Fibroblast of skin of right biceps (primary cell): ENCODE measurements at regions not wholly inside any gene's neighbourhood (a gene's known extent, or its start where the extent isn't known, plus 50 kb on each side); places are given as distances from the start of the nearest gene placed in this dataset.
"Not testable (repeated sequence)": the region's sequence is repeated elsewhere in the genome, so short reads cannot be mapped to it uniquely, and the experiment has no call there.

ENCODE experiments used
- DNase-seq: peaks from one replicate; pipeline ENCODE4 v3.0.0-alpha.2; 2013

DNA sequence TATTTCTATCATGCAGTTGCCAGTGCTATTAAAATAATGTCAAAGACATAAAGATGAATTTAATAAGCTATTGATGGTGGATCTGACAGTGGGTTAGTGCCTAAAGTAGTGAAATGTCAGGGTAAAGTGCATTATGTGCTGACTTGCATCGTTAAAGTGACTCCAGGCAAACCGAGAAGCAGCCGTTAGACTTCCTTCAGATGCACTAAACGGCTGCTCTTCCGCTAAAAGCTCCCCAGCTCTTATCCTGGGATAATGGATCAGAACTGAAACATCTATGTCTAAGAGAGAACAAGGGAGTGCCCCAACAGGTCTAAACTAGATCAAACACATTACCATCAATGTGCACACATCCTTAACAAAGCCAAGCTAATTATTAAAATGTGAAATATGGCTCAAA lies 468.2 kb downstream of the NTRK2 start:
- DNase-seq, result no peak

DNA sequence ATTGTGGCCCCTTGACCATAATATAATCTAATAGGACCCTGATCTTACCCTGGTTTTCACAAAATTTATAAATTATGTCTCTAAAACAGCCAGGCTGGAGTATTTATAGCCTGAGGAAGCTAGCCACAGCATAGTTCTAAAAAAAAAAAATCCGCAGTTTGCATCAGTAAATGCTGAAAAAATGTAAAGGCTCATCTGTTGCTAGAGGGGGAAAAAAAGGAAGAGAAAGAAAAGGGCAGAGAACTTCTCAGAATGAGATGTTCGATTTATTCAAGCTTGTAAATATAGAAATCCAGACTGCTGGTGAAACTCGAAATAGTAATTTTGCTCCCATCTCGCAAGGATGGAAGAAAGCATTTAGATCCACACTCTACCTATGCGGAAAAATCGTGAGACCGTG lies 467.5 kb downstream of the NTRK2 start:
- DNase-seq, result no peak

DNA sequence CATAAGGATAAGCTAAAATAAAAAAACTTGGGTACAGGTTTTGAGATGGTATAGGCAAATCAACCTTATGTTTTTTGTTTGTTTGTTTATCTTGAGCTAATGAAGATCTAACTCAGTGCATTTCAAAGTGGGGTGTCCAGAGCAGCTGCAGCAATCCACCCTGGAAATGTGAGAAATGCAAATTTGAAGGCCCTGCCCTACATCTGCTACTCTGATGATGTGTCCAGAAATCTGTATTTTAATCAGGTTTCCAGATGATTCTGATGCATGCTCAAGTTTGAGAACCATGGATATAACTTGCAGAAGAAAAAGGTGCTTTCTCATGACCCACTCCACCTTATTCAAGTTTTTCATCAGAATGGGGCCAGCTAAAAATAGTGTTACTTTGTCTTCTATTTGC lies 467.0 kb downstream of the NTRK2 start:
- no peak for DNase-seq

DNA sequence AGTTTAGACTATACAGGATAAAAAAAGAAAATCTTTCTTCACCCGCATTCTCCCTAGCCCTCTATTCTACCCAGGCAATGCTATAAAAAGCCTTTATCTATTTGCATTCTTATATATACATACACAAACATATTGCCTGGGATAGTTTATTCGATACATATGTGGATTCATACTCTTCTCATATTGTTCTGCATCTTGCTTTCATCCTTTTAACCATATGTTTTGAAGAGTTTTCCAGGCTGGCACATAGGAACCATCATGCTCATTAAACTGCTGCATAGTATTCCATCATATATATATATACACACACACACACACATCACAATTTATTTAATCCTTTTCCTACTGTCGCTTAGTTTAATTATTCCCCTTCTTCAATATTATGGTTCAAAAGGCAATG lies 461.2 kb downstream of the NTRK2 start:
- DNase-seq, result no peak

DNA sequence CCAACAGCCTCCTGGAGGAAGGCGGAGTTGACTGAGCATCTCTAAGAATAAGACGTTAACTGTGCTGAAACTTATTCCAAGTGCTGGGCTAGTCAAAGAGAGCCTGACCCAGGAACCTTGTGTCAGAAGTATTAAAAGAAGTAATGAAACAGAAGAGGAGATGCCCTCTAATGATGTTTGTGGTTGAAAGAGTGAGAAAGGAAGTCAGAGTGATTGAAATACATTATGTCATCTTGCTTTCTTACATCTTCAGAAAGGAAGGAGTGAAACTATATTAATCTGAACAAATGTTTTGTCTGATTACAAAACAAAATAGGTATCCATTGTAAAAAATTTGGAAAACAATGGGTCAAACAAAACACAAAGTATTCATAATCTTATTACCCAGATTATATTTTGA lies 460.7 kb downstream of the NTRK2 start:
- no peak for DNase-seq

DNA sequence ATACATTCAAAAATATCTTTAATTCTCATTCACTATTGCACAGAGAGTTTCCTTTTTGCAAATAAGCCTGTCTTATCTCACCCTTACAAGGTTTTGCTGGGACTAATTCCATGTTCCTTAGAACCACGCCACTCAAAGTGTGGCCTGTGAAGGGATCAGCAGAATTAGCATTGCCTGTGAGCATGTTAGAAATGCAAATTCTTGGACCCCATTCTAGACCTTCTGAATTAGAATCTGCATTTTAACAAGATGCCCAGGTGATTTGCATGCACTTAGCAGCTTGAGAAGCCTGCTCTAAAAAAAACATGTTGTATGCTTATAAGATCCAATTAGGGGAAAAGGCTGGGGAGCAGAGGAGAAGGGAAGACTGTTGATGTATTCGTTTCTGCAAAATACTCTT lies 460.0 kb downstream of the NTRK2 start:
- DNase-seq, result no peak

DNA sequence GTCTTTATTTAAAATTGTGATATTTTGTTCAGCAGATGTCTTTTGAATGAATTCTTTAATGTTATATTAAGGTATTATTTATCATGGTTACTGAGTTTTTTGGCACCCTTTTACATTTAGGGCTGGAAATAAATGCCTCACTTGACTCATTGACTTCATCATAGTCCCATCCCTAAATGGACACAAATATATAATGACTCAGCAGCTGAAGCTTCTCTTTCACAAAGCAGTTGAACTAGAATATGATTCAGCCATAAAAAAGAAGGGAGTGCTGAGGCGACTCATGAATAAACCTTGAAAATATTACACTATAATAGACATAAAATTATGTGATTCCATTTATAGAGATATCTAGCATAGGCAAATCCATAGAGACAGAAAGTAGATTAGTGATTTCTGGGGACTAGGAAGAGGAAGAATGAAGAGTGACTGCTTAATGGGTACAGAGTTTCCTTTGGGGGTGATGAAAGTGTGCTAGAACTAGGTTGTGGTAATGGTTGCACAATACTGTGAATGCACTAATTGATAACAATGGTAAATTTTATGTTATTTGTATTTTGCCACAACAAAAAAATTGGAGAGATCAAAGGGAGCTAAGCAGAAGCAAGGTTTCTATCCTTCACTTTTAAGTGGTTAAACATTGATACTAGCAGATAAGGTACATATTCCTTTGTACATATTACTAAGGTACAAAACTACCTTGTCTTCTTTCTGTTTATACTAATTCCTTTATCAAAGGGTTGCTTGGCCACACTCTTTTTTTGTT lies 449.6 kb downstream of the NTRK2 start:
- peak; percentile 53 for DNase-seq

DNA sequence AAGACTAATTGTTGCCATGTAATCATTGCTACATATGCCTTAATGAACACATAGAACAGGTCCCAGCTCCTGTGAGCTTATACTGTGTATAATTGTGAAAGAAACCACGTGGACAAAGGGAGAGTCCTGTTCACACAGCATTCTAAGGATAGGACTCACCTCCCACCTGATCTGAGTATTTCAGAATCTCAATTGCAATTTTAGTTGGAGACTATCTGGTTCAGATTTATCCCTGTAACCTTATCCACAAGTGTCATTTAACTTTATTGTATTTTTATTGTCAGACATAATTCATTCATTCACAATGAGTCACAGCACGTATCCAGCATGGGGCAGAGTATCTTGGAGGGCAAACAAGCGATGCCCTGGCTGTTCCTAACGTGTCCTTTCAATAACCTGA lies 448.3 kb downstream of the NTRK2 start:
- no peak for DNase-seq

DNA sequence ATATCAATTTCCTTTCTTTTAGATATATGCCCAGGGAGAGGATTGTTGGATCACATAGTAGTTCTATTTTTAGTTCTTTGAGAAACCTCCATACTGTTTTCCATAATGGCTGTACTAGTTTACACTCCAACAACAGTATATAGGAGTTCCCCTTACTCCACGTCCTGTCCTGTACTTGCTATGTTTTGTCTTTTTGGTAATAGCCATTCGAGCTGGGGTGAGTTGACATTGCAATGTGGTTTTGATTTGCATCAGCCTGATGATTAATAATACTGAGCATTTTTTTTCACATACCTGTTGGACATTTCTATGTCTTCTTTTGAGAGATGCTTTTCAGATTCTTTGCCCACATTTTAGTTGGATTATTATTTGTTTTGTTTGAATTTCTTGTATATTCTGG lies 445.9 kb downstream of the NTRK2 start:
- DNase-seq, result peak; percentile 16

DNA sequence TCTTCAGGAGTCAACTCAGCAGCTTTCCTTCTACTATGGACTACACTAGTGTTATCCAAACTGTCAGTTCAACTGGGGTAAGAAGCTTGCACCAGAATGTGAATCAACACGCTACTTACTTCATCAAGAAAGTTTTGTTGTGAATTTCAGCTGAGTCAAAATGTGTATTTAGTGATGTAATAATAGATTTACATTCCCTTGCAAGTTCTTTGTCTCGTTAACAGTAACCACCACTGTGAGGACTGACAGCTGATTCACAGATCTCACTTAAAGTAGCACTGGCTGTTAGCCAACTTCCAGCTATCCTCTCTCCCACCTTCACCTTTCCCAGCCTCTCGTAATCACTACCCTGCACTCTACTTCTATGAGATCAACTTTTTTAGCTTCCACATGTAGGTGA lies 445.3 kb downstream of the NTRK2 start:
- peak; percentile 36 for DNase-seq

DNA sequence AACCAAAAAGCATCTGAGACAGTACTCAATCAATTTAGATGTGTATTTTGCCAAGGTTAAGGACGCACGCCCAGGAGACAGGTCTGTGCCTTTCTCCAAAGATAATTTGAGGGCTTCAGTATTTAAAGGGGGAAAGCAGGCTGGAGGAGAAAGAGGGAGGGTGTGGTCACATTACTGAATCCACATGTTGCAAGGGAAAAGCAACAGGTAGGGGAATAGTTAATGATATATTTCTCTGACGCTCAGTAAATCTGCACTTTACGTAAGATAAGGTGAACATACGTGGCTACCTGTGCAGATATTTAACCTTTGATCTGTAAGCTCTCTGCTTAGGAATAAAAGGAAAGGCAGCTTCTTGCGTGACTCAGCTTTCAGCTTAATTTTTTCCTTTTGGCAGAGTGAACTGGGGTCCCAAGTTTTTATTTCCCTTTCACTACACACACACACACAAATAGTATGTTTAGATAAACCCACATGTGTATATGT lies 443.4 kb downstream of the NTRK2 start:
- DNase-seq, result no peak

DNA sequence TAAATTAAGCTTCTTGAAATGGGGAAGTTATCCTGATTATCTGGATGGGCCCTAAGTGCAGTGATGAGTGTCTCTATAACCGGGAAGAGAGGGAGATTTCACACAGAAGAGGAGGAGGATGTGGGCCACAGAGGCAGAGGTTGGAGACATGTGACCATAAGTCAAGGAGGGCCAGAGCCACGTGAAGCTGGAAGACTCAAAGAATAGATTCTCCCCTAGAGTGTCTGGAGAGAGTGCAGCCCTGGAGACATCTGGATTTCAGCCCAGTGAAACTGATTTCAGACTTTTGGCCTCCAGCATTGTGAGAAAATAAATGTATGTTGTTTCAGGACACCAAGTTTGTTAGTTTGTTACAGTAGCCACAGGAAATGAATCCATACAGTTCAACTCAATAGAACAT lies 442.9 kb downstream of the NTRK2 start:
- DNase-seq, result no peak

DNA sequence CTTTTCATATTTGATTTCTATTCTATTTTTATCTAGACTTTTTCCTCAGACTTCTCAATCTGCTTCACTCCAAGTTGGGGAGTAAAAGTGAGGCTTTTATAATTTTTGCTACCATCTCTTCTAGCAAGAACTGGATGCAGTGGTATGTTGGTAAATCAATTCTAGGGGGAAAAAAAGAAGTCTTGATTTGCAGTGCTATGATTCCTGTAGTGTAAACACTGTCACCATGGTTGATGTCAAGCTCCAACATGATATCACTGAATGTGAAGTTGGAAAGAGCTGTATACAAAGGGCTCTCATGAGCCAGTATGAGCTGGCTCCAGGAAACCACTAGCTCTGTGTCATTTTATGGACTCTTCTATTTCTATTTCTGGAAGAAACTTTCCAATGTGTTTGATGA lies 439.2 kb downstream of the NTRK2 start:
- DNase-seq, result no peak

DNA sequence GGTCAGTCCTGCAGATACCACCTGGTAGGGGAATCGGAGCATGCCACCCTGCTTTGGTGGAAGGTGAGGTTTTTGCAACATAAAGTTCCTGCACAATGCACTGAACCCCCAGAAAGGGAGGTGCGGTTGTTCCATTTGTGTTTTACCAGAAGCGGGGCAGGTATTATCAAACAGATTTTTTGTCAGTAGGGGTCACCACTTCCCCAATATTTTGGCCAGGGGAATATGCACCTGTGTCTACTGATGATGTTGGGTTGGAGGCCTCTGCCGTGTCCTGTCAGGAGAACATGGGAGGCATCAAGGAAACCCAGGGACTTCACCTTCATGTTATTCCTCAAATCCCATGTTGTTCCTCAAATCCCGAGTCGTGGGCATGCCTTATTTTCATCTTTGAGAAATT lies 438.7 kb downstream of the NTRK2 start:
- no peak for DNase-seq

DNA sequence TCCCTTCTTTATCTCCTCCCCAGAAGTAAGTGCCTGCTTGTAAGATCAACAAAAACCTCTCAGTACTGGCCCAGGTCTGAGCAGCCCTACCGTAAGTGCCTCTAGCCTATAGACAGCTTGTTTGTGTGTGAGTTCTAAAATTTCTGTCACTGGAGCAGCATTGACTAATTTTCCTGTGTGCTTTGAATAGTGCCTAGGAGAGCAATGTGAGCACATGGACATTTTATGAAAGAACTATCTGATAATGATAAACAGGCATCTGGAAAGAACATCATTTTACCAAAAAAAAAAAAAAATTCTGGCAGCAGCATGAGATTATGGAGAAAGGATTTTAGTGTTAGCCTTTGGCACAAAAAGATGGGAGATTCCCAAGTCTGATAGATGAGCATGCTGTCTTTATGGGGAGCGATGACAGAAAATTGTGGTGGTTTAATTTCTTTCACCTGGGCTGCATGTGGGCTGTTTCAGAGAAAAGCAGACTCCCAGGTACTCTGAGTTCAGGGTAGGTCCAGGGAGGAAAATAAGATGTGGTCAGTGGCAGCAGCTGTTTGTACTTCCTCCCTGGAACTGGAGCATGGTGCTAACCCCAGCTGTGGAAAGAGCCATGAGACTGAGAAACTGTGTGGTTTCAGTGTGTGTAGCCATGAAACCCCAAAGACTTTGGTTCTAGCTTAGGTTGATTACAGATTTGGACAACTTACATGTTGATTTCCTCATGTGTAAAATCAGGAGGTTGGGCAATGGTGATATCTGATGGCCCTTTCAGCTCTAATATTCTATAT lies 419.9 kb downstream of the NTRK2 start:
- DNase-seq, result no peak

DNA sequence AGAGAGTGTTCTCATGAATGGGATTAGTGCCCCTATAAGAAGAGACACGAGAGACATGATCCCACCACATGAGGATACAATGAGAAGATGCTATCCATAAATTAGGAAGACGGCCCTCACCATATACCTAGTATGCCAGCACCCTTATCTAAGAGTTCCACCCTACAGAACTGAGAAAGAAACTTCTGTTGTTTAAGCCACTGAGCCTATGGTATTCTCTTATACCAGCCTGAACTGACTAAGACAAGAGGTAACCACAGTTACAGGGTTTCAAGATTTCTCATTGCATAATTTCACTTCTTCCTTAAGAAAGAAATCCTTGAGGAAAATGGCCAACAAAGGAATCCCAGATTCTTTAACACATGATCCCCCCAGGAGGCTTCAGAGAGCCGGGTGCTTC lies 412.4 kb downstream of the NTRK2 start:
- DNase-seq, result no peak

DNA sequence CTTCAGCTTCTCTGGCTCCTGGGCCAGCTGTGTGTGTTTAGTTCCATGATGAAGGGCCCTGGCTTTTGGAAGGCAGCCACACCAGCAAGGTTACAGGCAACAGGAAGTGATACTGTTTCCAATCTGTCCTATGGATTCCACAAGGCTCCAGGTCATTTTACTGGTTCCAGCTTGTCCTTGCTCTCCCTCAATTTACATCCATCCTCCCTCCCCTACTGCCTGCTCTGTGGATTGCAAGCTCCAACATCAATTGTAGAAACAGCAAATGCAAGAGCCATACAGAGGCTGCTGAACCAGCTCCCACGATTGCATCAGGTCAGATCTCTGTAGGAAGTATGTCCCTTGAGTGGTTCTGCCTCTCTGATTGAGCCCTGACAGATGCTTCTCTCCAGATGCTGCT lies 409.8 kb downstream of the NTRK2 start:
- no peak for DNase-seq

DNA sequence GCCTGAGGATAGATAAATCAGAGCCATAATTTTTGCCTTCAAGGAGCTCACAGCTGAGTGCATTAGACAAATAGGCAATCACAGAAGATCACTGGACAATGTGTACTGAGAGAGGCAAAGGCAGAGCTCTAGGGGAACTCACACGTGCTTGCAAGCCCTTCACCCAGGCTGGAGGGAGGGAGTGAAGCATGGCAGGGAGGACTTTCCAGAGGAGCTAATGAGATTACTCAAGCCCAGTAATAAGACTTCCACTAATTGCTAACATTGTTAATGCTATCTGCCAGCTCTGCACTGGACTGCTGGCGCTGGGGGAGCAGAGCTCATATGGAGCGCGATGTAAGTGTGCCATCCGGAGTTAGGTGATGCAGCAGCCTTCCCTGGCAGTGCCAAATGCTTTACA lies 408.4 kb downstream of the NTRK2 start:
- DNase-seq, result no peak

DNA sequence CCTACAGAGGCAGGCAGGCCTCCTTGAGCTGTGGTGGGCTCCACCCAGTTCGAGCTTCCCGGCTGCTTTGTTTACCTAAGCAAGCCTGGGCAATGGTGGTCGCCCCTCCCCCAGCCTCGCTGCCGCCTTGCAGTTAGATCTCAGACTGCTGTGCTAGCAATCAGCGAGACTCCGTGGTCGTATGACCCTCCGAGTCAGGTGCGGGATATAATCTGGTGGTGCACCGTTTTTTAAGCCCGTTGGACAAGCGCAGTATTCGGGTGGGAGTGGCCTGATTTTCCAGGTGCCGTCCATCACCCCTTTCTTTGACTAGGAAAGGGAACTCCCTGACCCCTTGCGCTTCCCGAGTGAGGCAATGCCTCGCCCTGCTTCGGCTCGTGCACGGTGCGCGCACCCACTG lies 407.6 kb downstream of the NTRK2 start:
- not testable (repeated sequence) for DNase-seq
